ENCODE measurements at regions not wholly inside any gene's neighbourhood (a gene's known extent, or its start where the extent isn't known, plus 50 kb on each side); places are given as distances from the start of the nearest gene placed in this dataset.

DNA sequence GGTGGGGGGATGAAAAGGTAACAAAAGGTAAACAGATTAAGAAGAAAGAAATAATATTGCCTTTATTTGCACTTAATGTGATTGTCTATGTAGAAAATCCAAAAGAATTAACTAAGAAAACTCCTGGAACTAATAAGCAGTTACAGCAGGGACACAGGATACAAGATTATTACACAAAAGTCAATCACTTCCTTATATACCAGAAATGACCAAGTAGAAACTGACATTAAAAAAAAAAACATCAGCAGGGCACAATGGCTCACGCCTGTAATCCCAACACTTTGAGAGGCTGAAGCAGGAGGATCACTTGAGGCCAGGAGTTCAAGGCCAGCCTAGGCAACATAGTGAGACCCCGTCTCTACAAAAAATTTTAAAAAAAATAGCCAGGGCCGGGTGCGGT, 123.2 kb upstream of the RIPOR2 start:
- no peak for TF ChIP-seq POLR2A (IDR thresholded peaks at IDR 0.05)
- TF ChIP-seq, protein P1, sequence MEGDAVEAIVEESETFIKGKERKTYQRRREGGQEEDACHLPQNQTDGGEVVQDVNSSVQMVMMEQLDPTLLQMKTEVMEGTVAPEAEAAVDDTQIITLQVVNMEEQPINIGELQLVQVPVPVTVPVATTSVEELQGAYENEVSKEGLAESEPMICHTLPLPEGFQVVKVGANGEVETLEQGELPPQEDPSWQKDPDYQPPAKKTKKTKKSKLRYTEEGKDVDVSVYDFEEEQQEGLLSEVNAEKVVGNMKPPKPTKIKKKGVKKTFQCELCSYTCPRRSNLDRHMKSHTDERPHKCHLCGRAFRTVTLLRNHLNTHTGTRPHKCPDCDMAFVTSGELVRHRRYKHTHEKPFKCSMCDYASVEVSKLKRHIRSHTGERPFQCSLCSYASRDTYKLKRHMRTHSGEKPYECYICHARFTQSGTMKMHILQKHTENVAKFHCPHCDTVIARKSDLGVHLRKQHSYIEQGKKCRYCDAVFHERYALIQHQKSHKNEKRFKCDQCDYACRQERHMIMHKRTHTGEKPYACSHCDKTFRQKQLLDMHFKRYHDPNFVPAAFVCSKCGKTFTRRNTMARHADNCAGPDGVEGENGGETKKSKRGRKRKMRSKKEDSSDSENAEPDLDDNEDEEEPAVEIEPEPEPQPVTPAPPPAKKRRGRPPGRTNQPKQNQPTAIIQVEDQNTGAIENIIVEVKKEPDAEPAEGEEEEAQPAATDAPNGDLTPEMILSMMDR (IDR thresholded peaks at IDR 0.05): no peak

Data from lower leg skin (tissue), 3 donors.